Fibroblast of the aortic adventitia (primary cell): ENCODE measurements at regions not wholly inside any gene's neighbourhood (a gene's known extent, or its start where the extent isn't known, plus 50 kb on each side); places are given as distances from the start of the nearest gene placed in this dataset.
"Not testable (repeated sequence)": the region's sequence is repeated elsewhere in the genome, so short reads cannot be mapped to it uniquely, and the experiment has no call there.

Experiments used
- DNase-seq: peaks from one replicate; pipeline ENCODE4 v3.0.0-alpha.2; 2010; ENCODE audit warnings: low read depth
- H3K4me3 ChIP-seq: 2 replicates; pipeline ENCODE4 v1.5.1; 2011; ENCODE audit warnings: low read depth, mild to moderate bottlenecking, control low read depth, low read length, moderate library complexity
- CTCF ChIP-seq: IDR thresholded peaks from 2 replicates; pipeline ENCODE4 v1.5.1; 2011; ENCODE audit warnings: mild to moderate bottlenecking, low read length, control low read depth, inconsistent platforms; ENCODE audit not compliant: insufficient read depth

GRCh38 chr2:189341077-189341476, 100.2 kb upstream of the WDR75 start:
- no peak for TF ChIP-seq CTCF
- DNase-seq: no peak
- H3K4me3 ChIP-seq: no peak overlapping the region

DNA sequence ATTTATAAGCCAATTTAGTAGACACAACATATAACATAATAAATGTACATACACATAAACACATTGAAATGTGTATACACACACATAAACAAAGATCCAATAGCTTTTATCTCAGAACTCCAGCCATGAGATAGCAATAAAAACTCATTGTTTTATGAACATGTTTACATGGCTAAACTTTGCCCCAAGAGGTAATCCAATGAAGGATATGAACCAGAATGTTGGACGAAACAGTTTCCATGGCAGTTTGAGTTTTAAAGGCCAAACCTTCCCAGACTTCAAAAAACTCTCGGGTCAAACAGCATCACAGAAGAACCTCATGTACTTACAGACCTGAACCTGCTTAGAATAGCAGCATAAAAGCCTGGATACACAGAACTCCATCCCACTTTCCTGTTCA, 97.2 kb upstream of the WDR75 start:
- no peak for DNase-seq
- H3K4me3 ChIP-seq: no peak overlapping the region
- TF ChIP-seq CTCF: no peak

DNA sequence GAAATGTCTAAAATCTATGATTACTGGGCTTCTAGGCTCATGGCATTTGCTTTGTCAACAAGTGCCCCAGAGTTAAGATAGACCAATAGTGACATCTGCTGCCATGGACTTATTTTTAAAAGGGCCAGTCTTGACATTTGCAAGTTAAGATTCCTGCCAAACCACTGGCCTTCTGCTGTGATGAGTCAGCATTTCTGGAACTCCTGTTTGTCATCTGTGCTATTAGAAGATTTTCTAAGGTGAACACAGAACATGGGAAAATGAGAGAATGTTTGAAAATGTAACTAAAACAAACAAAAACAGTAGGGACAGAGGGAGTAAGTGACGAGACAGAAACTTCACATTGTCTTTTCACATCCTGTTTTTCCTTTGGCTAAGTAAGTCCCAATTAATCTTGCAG, 93.7 kb upstream of the WDR75 start:
- DNase-seq: peak; percentile 97
- H3K4me3 ChIP-seq: no peak overlapping the region
- TF ChIP-seq CTCF: peak; percentile 29

DNA sequence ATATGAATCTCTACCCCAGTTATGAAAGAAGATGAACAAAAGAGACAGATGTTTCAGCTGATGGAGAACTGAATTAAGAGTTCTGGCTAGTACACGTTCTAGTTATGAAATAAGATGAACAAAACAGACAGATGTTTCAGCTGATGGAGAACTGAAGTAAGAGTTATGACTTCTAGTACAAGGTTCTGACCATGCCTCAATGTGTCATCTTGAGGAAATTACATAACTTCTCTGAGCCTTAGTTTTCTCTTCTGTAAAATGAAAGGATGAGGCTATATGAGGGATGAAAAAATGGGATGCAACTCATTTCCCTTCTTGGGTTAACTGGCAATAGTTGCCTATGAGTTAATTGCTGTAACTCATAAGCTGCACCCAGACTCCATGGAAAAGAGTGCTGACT, 92.9 kb upstream of the WDR75 start:
- no peak for TF ChIP-seq CTCF
- DNase-seq: no peak
- no peak overlapping the region for H3K4me3 ChIP-seq

DNA sequence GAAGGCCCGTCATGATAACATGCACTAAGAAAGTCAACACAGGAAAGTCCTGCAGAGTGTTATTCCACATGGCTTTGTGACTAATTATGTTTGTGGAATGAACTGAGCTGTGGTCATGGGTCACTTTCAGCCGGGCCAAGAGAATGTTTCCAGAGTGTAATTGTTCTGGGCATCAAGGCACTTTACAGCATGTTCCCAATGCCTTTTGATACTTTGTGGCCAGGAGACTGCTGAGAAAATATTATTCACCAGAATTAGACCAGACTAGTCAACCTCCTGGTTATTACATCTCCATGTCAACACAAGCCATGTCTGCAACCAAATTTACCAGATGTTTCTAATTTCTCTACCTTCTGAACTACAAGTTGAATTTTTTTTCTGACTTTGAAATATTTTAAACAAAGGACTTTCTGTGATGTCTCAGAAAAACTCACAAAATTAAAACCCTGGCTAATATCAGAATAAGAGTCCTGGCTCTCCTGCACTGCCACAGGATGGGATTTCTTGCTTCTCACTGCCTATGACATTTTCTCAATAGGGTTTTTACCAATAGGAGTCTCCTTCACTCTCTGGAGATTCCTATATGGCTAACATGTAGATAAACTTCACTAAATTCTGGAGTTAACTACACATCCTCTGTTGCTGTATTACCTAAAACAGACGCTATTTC, 90.6 kb upstream of the WDR75 start:
- no peak for TF ChIP-seq CTCF
- H3K4me3 ChIP-seq: no peak overlapping the region
- peak; percentile 97 for DNase-seq

- DNase-seq, H3K4me3 ChIP-seq: not testable (repeated sequence)
These were observed 89.3 kb upstream of the WDR75 start for GRCh38 chr2:189351933-189352332.

DNA sequence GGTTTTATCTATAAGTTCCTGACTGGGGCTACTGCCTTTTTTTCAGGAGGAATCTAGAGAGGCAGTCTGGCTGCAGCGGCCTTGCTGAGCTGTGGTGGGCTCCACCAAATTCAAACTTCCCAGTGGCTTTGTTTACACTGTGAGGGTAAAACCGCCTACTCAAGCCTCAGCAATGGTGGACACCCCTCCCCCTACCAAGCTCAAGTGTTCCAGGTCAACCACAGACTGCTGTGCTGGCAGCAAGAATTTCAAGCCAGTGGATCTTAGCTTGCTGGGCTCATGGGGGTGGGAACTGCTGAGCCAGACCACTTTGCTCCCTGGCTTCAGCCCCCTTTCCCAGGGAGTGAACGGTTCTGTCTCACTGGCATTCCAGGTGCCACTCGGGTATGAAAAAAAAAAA, 83.9 kb upstream of the WDR75 start:
- H3K4me3 ChIP-seq, DNase-seq: not testable (repeated sequence)

DNA sequence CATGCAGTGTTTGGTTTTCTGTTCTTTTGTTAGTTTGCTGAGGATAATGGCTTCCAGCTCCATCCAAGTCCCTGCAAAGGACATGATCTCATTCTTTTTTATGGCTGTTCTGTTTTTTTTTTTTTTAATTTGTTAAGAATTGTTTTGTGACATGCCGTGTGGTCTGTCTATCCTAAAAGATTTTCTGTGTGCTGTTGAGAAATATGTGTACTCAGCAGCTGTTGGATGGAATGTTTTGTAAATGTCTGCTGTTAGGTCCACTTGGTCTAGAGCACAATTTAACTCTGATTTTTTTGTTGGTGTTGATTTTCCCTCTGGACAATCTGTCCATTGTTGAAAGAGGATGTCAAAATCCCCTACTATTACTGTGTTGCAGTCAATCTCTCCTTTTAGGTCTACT, 80.4 kb upstream of the WDR75 start:
- no peak for DNase-seq
- H3K4me3 ChIP-seq: no peak overlapping the region
- no peak for TF ChIP-seq CTCF
